GM12891 (cell line): ENCODE measurements at regions not wholly inside any gene's neighbourhood (a gene's known extent, or its start where the extent isn't known, plus 50 kb on each side); places are given as distances from the start of the nearest gene placed in this dataset.

Experiments
- DNase-seq: peaks from one replicate; pipeline ENCODE4 v3.0.0; 2011; ENCODE audit warnings: low spot score; ENCODE audit not compliant: insufficient read length
- FAIRE-seq: peaks from 2 replicates; lab custom pipeline; 2011; peaks lifted over from hg19 to GRCh38; lab: Jason Lieb, UNC
- PAX5 ChIP-seq: IDR thresholded peaks from 2 replicates; pipeline ENCODE4 v1.6.1; 2011; ENCODE audit warnings: low read length, moderate library complexity, mild to moderate bottlenecking; ENCODE audit not compliant: insufficient read depth, severe bottlenecking
- POLR2A ChIP-seq: IDR thresholded peaks from 2 replicates; pipeline ENCODE4 v1.6.1; 2011; ENCODE audit warnings: low read depth, low read length, control low read depth
- POLR2AphosphoS5 ChIP-seq: IDR thresholded peaks from 2 replicates; pipeline ENCODE4 v1.6.1; 2011; ENCODE audit warnings: low read depth, low read length, control low read depth
- POU2F2 ChIP-seq: IDR thresholded peaks from 2 replicates; pipeline ENCODE4 v1.6.1; 2011; ENCODE audit warnings: low read depth, mild to moderate bottlenecking, control low read depth, low read length, moderate library complexity
- SPI1 ChIP-seq: IDR thresholded peaks from 2 replicates; pipeline ENCODE4 v1.6.1; 2011; ENCODE audit warnings: low read depth, low read length, control low read depth
- TAF1 ChIP-seq: IDR thresholded peaks from 2 replicates; pipeline ENCODE4 v1.6.1; 2011; ENCODE audit warnings: low read depth, low read length, control low read depth

GRCh38 chr3:55349851-55350250 lies 137.3 kb downstream of the WNT5A start:
- no peak for DNase-seq
- TF ChIP-seq PAX5 (no peak), POLR2AphosphoS5 (no peak), POU2F2 (no peak), SPI1 (no peak), POLR2A (no peak), TAF1 (no peak)
- FAIRE-seq: no peak

- no peak for FAIRE-seq
- DNase-seq: no peak
- TF ChIP-seq POU2F2 (no peak), SPI1 (no peak), POLR2AphosphoS5 (no peak), TAF1 (no peak), POLR2A (no peak), PAX5 (no peak)
Observed at GRCh38 chr3:55343486-55344357, 143.4 kb downstream of the WNT5A start.

GRCh38 chr3:55341502-55342031 lies 145.5 kb downstream of the WNT5A start:
- DNase-seq (no peak), FAIRE-seq (no peak)

GRCh38 chr3:55339819-55340218 lies 147.3 kb downstream of the WNT5A start:
- FAIRE-seq (no peak), DNase-seq (no peak)
- TF ChIP-seq POLR2A (no peak), PAX5 (no peak), POLR2AphosphoS5 (no peak), TAF1 (no peak), POU2F2 (no peak), SPI1 (no peak)

More at GRCh38 chr3:55341502-55342031, 145.5 kb downstream of the WNT5A start:
- TF ChIP-seq POLR2A (no peak), TAF1 (no peak), POLR2AphosphoS5 (no peak), SPI1 (no peak)

- TF ChIP-seq PAX5 (no peak), TAF1 (no peak), POLR2A (no peak), POLR2AphosphoS5 (no peak), SPI1 (no peak), POU2F2 (no peak)
- DNase-seq: no peak
- no peak for FAIRE-seq
Observed at GRCh38 chr3:55339390-55339789, 147.7 kb downstream of the WNT5A start.

GRCh38 chr3:55337641-55338180 lies 149.4 kb downstream of the WNT5A start:
- TF ChIP-seq SPI1: no peak
- no peak for TF ChIP-seq POLR2AphosphoS5
- no peak for TF ChIP-seq POLR2A
- no peak for TF ChIP-seq POU2F2
- no peak for TF ChIP-seq PAX5
- TF ChIP-seq TAF1: no peak
- FAIRE-seq (no peak), DNase-seq (no peak)

- TF ChIP-seq POLR2AphosphoS5 (no peak), POLR2A (no peak), TAF1 (no peak), SPI1 (no peak), POU2F2 (no peak), PAX5 (no peak)
- no peak for FAIRE-seq
- no peak for DNase-seq
Observed at GRCh38 chr3:55333923-55334322, 153.2 kb downstream of the WNT5A start.

- no peak for TF ChIP-seq POLR2A
- TF ChIP-seq PAX5: no peak
- TF ChIP-seq SPI1: no peak
- TF ChIP-seq TAF1: no peak
- TF ChIP-seq POLR2AphosphoS5: no peak
- no peak for TF ChIP-seq POU2F2
- FAIRE-seq (no peak), DNase-seq (no peak)
Observed at GRCh38 chr3:55333046-55333445, 154.1 kb downstream of the WNT5A start.

- TF ChIP-seq POLR2AphosphoS5 (no peak), SPI1 (no peak), POU2F2 (no peak), POLR2A (no peak), PAX5 (no peak), TAF1 (no peak)
- DNase-seq (no peak), FAIRE-seq (no peak)
Observed at GRCh38 chr3:55332176-55332575, 154.9 kb downstream of the WNT5A start.
